PC-9 (cell line): ENCODE measurements at regions not wholly inside any gene's neighbourhood (a gene's known extent, or its start where the extent isn't known, plus 50 kb on each side); places are given as distances from the start of the nearest gene placed in this dataset.

Experiments used
- EZH2 ChIP-seq: fragments of 200-600 bp; sonication (generic); IDR thresholded peaks from 2 replicates; pipeline ENCODE4 v1.8.0; 2017; ENCODE audit warnings: antibody characterized with exemption, low read depth
- TF ChIP-seq, protein P1 (sequence below): fragments of 200-600 bp; sonication (generic); conservative IDR thresholded peaks from 2 replicates; pipeline ENCODE4 v1.6.1; 2017; ENCODE audit warnings: mixed run types, antibody characterized with exemption, mild to moderate bottlenecking, moderate library complexity

- TF ChIP-seq, protein P1, sequence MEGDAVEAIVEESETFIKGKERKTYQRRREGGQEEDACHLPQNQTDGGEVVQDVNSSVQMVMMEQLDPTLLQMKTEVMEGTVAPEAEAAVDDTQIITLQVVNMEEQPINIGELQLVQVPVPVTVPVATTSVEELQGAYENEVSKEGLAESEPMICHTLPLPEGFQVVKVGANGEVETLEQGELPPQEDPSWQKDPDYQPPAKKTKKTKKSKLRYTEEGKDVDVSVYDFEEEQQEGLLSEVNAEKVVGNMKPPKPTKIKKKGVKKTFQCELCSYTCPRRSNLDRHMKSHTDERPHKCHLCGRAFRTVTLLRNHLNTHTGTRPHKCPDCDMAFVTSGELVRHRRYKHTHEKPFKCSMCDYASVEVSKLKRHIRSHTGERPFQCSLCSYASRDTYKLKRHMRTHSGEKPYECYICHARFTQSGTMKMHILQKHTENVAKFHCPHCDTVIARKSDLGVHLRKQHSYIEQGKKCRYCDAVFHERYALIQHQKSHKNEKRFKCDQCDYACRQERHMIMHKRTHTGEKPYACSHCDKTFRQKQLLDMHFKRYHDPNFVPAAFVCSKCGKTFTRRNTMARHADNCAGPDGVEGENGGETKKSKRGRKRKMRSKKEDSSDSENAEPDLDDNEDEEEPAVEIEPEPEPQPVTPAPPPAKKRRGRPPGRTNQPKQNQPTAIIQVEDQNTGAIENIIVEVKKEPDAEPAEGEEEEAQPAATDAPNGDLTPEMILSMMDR: no peak
- TF ChIP-seq EZH2: no peak
Observed at GRCh38 chr4:123072060-123072459, 149.7 kb upstream of the NUDT6 start.
